CD4-positive, CD25-positive, alpha-beta regulatory T cell (primary cell): ENCODE measurements at regions not wholly inside any gene's neighbourhood (a gene's known extent, or its start where the extent isn't known, plus 50 kb on each side); places are given as distances from the start of the nearest gene placed in this dataset.
"Not testable (repeated sequence)": the region's sequence is repeated elsewhere in the genome, so short reads cannot be mapped to it uniquely, and the experiment has no call there.

Experiments used
- ATAC-seq, 2 donors: fragments of 150-1000 bp; cut with Tn5 transposase; one replicate each; pipeline ENCODE4 v1.10.0; 2021; ENCODE audit warnings: low read depth in 2 of 2, moderate number of reproducible peaks in 2 of 2, moderate library complexity in 1 of 2
- DNase-seq, 3 donors: peaks; one replicate each; pipeline versions ENCODE4 v3.0.0 to v3.0.0-alpha.2; 2012 to 2022; ENCODE audit warnings: mixed read lengths in 1 of 3
- H3K27ac ChIP-seq: one replicate; pipeline ENCODE4 v1.7.0; 2013; ENCODE audit warnings: mild to moderate bottlenecking, low read length; ENCODE audit not compliant: insufficient read depth, poor library complexity, severe bottlenecking
- H3K27me3 ChIP-seq: one replicate; pipeline ENCODE4 v1.7.0; 2013; ENCODE audit warnings: low read length; ENCODE audit not compliant: control insufficient read depth, insufficient read depth
- H3K36me3 ChIP-seq: one replicate; pipeline ENCODE4 v1.7.0; 2013; ENCODE audit warnings: mild to moderate bottlenecking, low read length, moderate library complexity; ENCODE audit not compliant: control insufficient read depth, insufficient read depth
- H3K4me1 ChIP-seq: 2 replicates; pipeline ENCODE4 v1.7.0; 2013; ENCODE audit warnings: mild to moderate bottlenecking, low read length; ENCODE audit not compliant: insufficient read depth, control insufficient read depth, poor library complexity, severe bottlenecking
- H3K4me3 ChIP-seq: one replicate; pipeline ENCODE4 v1.7.0; 2013; ENCODE audit warnings: low read depth, mild to moderate bottlenecking, low read length, moderate library complexity
- H3K9me3 ChIP-seq, 2 experiments: 1 replicate in 1 of 2; 2 replicates in 1 of 2; pipeline ENCODE4 v1.7.0; 2013; ENCODE audit warnings: low read length in 2 of 2, mild to moderate bottlenecking in 1 of 2, moderate library complexity in 1 of 2; ENCODE audit not compliant: control insufficient read depth in 2 of 2
- H3K27ac Mint-ChIP-seq, 3 donors: one replicate each; pipeline ENCODE4 v1.8.0; 2020 to 2022; ENCODE audit warnings: mild to moderate bottlenecking in 3 of 3, mixed read lengths in 3 of 3, moderate library complexity in 2 of 3
- H3K27me3 Mint-ChIP-seq: one replicate; pipeline ENCODE4 v1.8.0; 2022; ENCODE audit warnings: mild to moderate bottlenecking, mixed read lengths
- H3K36me3 Mint-ChIP-seq: one replicate; pipeline ENCODE4 v1.8.0; 2020; ENCODE audit warnings: mixed read lengths
- H3K4me1 Mint-ChIP-seq, 4 donors: one replicate each; pipeline ENCODE4 v1.8.0; 2020 to 2022; ENCODE audit warnings: mixed read lengths in 4 of 4, mild to moderate bottlenecking in 1 of 4
- H3K4me3 Mint-ChIP-seq, 4 donors: one replicate each; pipeline ENCODE4 v1.8.0; 2020 to 2022; ENCODE audit warnings: mild to moderate bottlenecking in 4 of 4, mixed read lengths in 4 of 4, moderate library complexity in 3 of 4
- H3K9me3 Mint-ChIP-seq, 7 donors: one replicate each; pipeline ENCODE4 v1.8.0; 2020 to 2022; ENCODE audit warnings: mixed read lengths in 7 of 7, mild to moderate bottlenecking in 3 of 7, moderate library complexity in 2 of 7

DNA sequence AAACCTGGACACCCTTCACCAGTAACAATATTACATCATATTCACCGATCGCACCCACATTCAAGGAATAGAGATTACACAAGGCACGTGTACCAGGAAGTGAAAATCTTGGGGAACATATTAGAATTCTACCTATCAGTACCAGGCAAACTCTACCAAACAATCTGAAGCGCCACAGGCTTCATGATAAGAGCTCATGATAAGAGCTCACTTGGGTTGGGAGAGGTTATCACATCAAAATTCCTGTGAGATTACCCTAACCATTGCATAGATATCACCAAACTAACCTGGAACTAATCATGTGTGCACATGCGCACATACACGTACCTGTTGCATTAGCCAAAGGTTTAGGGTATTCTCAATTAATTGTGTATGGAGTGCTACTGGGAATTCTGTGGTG, 1861.3 kb downstream of the PCDH9 start:
- no peak overlapping the region for H3K4me3 Mint-ChIP-seq
- no peak overlapping the region for H3K27ac ChIP-seq
- H3K27me3 ChIP-seq, result no peaks in the 10 kb centered on the region
- peaks cover 4 to 7% of the 10 kb centered on the region in 2 experiments for H3K9me3 ChIP-seq
- no peak overlapping the region for H3K27ac Mint-ChIP-seq
- DNase-seq, result no peak
- H3K36me3 ChIP-seq, result no peaks in the 10 kb centered on the region
- H3K36me3 Mint-ChIP-seq, result no peaks in the 10 kb centered on the region
- H3K27me3 Mint-ChIP-seq, result no peaks in the 10 kb centered on the region
- ATAC-seq, result no peak
- H3K4me3 ChIP-seq, result no peak overlapping the region
- H3K4me1 Mint-ChIP-seq, result no peaks in the 10 kb centered on the region
- peaks cover 3 to 21% (median 7%) of the 10 kb centered on the region in 7 donors for H3K9me3 Mint-ChIP-seq
- H3K4me1 ChIP-seq, result no peaks in the 10 kb centered on the region

DNA sequence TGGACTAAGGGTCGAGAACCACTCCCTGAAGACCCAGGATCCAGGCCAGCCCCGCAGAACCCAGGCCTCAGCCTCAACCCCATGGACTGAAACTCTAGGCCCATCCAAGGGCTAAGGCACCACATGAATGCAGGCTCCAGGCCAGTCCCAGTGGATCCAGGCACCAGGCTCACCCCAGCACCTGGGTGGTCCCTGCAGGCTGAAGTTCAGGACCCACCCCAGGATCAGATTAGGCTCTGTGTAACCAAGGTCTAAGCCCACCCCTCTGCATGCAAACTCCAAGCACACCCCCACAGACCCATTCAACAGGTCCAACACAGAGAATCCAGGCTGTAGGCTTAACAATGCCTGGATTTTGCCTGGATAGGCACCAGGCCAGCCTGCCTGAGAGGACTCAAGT, 1876.2 kb downstream of the PCDH9 start:
- no peak overlapping the region for H3K4me3 ChIP-seq
- ATAC-seq (no peak), DNase-seq (no peak)
- no peak overlapping the region for H3K4me3 Mint-ChIP-seq
- H3K9me3 ChIP-seq, result peaks cover 0 to 13% of the 10 kb centered on the region in 2 experiments
- H3K4me1 ChIP-seq, result no peaks in the 10 kb centered on the region
- no peak overlapping the region for H3K27ac ChIP-seq
- H3K27me3 Mint-ChIP-seq, result no peaks in the 10 kb centered on the region
- H3K27ac Mint-ChIP-seq, result no peak overlapping the region
- H3K4me1 Mint-ChIP-seq, result no peaks in the 10 kb centered on the region
- H3K27me3 ChIP-seq, result no peaks in the 10 kb centered on the region
- H3K36me3 Mint-ChIP-seq, result no peaks in the 10 kb centered on the region
- H3K9me3 Mint-ChIP-seq, result peaks cover 0 to 13% (median 7%) of the 10 kb centered on the region in 7 donors
- no peaks in the 10 kb centered on the region for H3K36me3 ChIP-seq

DNA sequence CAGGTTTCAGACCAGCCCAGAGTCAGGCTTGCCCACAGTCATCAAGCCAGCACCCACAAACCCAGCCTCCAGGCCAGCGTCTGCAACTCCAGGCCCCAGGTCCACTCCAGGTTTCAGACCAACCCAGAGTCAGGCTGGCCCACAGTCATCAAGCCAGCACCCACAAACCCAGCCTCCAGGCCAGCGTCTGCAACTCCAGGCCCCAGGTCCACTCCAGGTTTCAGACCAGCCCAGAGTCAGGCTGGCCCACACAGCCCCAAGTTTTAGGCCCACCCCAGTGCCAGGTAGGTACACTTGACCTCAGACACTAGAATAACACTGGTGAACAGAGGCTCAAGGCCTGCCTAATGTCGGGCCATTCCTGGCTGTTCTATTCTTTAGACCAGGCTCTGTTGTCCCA, 1877.0 kb downstream of the PCDH9 start:
- H3K27ac Mint-ChIP-seq, H3K36me3 ChIP-seq, DNase-seq, H3K4me3 ChIP-seq, ATAC-seq, H3K27me3 Mint-ChIP-seq, H3K4me1 Mint-ChIP-seq, H3K36me3 Mint-ChIP-seq, H3K27me3 ChIP-seq, H3K27ac ChIP-seq, H3K4me1 ChIP-seq: not testable (repeated sequence)
- H3K9me3 Mint-ChIP-seq, result peaks cover 0 to 11% (median 4%) of the 10 kb centered on the region in 7 donors
- H3K4me3 Mint-ChIP-seq, result peak overlapping the region in 1 of 4 donors; percentile 44
- H3K9me3 ChIP-seq, result peaks cover 0 to 13% of the 10 kb centered on the region in 2 experiments

DNA sequence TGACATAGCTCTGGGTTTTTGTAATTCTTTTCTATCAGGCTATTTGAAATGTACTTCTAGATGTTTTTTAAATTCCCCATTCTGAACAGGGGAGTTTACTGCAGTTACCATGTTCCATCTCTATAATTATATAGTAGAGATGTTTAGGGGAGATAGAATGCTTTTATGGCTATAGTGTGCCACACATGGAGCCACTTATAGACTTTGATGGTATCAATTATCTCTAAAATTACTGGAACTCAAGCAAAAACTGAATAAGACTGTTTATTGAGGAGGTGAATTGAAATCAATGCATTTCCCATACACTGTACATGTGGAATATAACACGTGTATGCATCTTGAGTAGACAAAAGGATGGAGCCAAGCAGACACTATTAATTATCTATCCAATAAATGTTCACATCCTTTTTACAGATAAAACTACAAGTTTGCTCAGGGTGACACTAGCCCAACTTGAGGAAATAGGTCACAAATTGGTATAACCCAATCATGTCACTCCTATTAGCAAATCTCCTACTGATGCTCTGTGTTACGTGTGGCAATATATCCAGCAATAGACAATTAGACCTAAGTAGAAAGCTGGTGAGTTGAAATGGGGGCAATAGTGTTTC, 1882.6 kb downstream of the PCDH9 start:
- no peaks in the 10 kb centered on the region for H3K36me3 Mint-ChIP-seq
- no peaks in the 10 kb centered on the region for H3K27me3 Mint-ChIP-seq
- Histone ChIP-seq H3K4me1 (no peaks in the 10 kb centered on the region), H3K4me3 (no peak overlapping the region), H3K27ac (no peak overlapping the region), H3K27me3 (no peaks in the 10 kb centered on the region), H3K36me3 (no peaks in the 10 kb centered on the region), H3K9me3 (peaks cover under 1 to 2% of the 10 kb centered on the region in 2 experiments)
- no peak for ATAC-seq
- H3K27ac Mint-ChIP-seq, result no peak overlapping the region
- no peak for DNase-seq
- no peaks in the 10 kb centered on the region for H3K4me1 Mint-ChIP-seq
- H3K4me3 Mint-ChIP-seq, result no peak overlapping the region
- peaks cover 0 to 14% (median 8%) of the 10 kb centered on the region in 7 donors for H3K9me3 Mint-ChIP-seq

DNA sequence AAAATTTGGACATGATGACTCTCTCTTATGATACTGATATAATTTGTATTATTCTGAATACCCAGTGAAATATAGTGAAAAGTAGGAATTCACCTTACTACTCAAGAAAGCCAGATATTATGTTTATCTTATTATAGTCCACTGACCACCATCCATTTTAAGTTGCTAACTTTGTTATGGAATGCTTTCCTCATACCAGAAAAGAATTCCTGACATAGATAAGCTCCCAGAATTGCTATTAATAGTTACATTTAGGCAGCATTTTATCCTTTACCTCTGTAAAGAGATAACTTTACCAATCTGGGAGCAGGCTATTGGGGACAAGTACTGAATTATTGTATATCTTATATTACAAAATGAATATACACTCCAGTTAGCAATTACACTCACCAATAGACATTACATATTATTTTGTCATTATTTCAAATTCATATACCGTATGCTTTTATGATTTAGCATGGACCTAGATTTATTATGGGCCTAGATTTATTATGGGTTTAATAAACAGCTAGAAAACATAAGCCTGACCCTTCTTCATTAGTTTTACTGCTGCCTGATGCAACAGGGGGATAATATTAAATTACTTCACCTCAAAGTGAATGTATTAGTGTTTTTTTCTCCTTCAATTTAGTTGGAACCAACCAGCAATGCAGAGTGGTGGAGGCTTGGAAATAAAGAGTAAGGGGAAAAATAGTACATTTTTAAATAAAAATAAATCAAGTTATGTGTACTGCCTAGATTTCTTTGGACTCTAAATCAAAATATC, 1886.1 kb downstream of the PCDH9 start:
- DNase-seq (no peak), ATAC-seq (no peak)
- no peak overlapping the region for H3K4me3 Mint-ChIP-seq
- no peaks in the 10 kb centered on the region for H3K4me1 Mint-ChIP-seq
- Histone ChIP-seq H3K36me3 (no peaks in the 10 kb centered on the region), H3K9me3 (peaks cover 0 to 2% of the 10 kb centered on the region in 2 experiments), H3K4me3 (no peak overlapping the region), H3K27me3 (no peaks in the 10 kb centered on the region), H3K27ac (no peak overlapping the region), H3K4me1 (no peaks in the 10 kb centered on the region)
- H3K9me3 Mint-ChIP-seq, result peaks cover 0 to 18% (median 6%) of the 10 kb centered on the region in 7 donors
- no peaks in the 10 kb centered on the region for H3K27me3 Mint-ChIP-seq
- H3K27ac Mint-ChIP-seq, result no peak overlapping the region
- no peaks in the 10 kb centered on the region for H3K36me3 Mint-ChIP-seq

DNA sequence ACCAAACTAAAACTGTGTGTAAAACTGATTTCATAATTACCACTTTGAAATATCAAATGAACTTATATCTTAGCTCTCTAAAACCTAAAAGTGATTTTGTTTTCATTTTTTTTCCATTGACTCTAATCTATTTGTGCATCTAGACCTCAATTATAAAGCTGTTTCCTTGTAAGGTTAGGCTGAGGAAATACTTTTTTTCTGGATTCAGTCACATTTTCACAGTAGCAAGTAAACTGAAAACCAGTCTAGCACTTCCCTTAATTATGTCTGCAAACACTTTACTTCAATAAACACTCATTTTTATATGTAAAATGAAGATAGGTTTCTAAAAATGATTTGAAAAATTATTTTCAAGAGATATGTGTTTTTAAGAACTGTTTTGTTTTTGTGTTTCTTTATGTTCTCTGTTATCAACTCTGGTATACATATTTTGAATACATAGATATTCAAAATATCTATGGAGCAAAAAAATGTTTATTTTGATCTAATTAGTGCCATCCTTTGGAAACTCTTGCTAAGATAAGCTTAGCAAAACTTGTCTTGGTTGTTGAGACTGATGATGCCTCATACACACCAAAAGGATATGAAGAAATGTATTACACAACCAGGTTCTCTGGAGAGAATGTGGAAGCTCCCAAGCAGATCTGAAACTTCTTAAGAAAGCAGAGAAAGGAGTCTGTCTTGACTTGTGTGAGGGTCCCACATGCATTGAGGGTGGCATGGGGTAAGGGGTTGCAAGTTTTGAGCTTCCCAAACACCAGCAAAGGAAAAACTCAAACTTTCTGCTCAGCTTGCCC, 1887.4 kb downstream of the PCDH9 start:
- Histone ChIP-seq H3K9me3 (peaks cover 0 to 2% of the 10 kb centered on the region in 2 experiments), H3K27me3 (no peaks in the 10 kb centered on the region), H3K36me3 (no peaks in the 10 kb centered on the region), H3K4me3 (no peak overlapping the region), H3K27ac (no peak overlapping the region), H3K4me1 (no peaks in the 10 kb centered on the region)
- H3K9me3 Mint-ChIP-seq, result peaks cover 0 to 24% (median 6%) of the 10 kb centered on the region in 7 donors
- no peak overlapping the region for H3K27ac Mint-ChIP-seq
- no peaks in the 10 kb centered on the region for H3K36me3 Mint-ChIP-seq
- H3K4me3 Mint-ChIP-seq, result no peak overlapping the region
- no peaks in the 10 kb centered on the region for H3K27me3 Mint-ChIP-seq
- ATAC-seq (no peak), DNase-seq (no peak)
- H3K4me1 Mint-ChIP-seq, result no peaks in the 10 kb centered on the region

DNA sequence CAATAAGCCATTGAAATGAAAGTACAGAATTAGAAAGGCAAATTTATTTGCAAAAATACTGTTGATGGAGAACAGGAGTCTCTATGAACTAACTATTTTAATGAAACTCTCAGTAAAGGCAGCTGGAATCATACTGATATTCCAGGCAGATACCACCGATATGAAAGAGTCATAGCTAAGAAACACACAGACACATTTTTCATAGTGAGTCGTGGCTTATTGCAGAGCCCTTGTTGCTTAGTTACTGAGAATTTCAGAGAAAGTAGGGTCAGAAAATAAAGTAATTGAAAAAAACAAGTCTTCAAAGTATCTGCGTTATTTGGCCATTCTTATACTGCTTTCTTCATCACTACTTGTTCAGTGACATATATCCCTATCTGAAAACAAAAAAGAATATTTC, 1890.9 kb downstream of the PCDH9 start:
- peaks cover 0 to 11% (median 5%) of the 10 kb centered on the region in 7 donors for H3K9me3 Mint-ChIP-seq
- Histone ChIP-seq H3K4me3 (no peak overlapping the region), H3K36me3 (no peaks in the 10 kb centered on the region), H3K27me3 (no peaks in the 10 kb centered on the region), H3K4me1 (no peaks in the 10 kb centered on the region), H3K27ac (no peak overlapping the region), H3K9me3 (peaks cover 2 to 11% of the 10 kb centered on the region in 2 experiments)
- H3K4me1 Mint-ChIP-seq, result no peaks in the 10 kb centered on the region
- H3K27me3 Mint-ChIP-seq, result no peaks in the 10 kb centered on the region
- H3K36me3 Mint-ChIP-seq, result no peaks in the 10 kb centered on the region
- H3K27ac Mint-ChIP-seq, result no peak overlapping the region
- H3K4me3 Mint-ChIP-seq, result no peak overlapping the region
- ATAC-seq (no peak), DNase-seq (no peak)
